Body of pancreas (tissue), 4 donors: ENCODE measurements at regions not wholly inside any gene's neighbourhood (a gene's known extent, or its start where the extent isn't known, plus 50 kb on each side); places are given as distances from the start of the nearest gene placed in this dataset.

Experiments used
- CTCF ChIP-seq, 7 experiments: fragments of 450-650 bp in 4 of 7; fragments of 200-600 bp in 3 of 7; sonication (generic) in 3 of 7; IDR thresholded peaks; one replicate each; pipeline ENCODE4 v1.5.1; 2016 to 2019; ENCODE audit warnings: antibody characterized with exemption in 7 of 7
- POLR2A ChIP-seq, 3 donors: fragments of 450-650 bp; IDR thresholded peaks; one replicate each; pipeline ENCODE4 v1.6.1; 2016; ENCODE audit warnings: antibody characterized with exemption in 3 of 3, mild to moderate bottlenecking in 2 of 3

- TF ChIP-seq CTCF (IDR thresholded peaks at IDR 0.05): no peak
- no peak for TF ChIP-seq POLR2A (IDR thresholded peaks at IDR 0.05)
Measured at GRCh38 chr16:87195161-87195560, 122.0 kb downstream of the C16orf95 start.
